NCI-H2081 (cell line): ENCODE measurements at regions not wholly inside any gene's neighbourhood (a gene's known extent, or its start where the extent isn't known, plus 50 kb on each side); places are given as distances from the start of the nearest gene placed in this dataset.
A peak's percentile ranks its signal among the peaks of the same experiment; 100 is the strongest.
"Not testable (repeated sequence)": the region's sequence is repeated elsewhere in the genome, so short reads cannot be mapped to it uniquely, and the experiment has no call there.

Experiments used
- DNase-seq, 2 experiments: peaks; one replicate each; lab custom pipeline; 2025; lab: John Stamatoyannopoulos, UW

DNA sequence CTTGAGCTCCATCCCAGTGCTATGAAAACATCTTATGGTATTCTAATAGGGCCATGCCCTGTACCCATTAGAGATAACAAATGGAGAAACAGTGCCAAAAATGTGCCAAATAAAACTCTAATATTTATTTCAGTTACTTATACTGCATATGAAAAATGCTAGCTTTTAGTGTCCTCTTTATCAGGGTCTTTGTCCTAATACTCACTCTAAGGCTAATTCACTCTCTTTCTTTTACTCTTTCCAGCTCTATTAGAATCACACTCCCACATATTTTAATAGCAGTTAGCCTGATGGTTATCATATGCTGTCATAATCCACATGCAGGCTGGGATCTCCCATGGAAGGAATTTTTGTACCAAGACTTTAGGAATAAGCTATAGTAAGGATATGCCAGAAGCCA, 408.4 kb downstream of the ETV1 start:
- DNase-seq: no peak

DNA sequence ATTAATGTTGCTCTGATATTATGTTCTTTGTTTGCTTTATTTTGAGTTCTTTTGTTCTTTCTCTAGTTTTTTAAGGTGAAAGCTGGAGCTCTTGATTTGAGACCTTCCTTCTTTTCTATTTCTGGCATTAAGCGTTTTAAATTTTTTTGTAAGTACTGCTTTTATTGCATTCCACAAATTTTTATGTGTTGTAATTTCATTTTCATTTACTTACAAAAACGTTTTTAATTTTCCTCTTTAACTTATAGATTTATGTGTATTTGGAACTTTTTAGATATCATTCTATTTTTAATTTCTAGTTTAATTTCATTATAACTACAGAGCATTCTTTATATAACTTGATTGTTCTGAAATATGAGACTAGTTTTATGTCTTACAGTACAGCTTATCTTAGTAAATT, 395.6 kb downstream of the ETV1 start:
- DNase-seq: no peak

DNA sequence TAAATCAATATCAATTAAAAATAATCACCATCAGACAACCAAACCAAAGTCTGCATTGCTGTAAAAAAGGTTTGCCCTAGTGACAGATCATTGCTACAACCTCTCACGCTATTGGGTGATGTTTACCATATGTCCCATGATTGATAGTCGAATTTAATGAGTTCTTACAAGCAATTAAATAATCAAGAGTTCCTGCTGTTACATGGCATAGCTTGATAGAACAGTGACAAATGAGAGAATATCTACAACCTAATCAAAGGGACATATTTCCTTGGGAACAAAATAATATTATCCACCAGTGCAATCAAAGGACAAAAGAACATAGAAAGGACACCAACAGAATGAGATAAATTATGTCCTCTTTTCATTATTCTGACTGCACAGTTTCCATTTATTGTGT, 387.4 kb downstream of the ETV1 start:
- DNase-seq: peak in 1 of 2 experiments; percentile 28

DNA sequence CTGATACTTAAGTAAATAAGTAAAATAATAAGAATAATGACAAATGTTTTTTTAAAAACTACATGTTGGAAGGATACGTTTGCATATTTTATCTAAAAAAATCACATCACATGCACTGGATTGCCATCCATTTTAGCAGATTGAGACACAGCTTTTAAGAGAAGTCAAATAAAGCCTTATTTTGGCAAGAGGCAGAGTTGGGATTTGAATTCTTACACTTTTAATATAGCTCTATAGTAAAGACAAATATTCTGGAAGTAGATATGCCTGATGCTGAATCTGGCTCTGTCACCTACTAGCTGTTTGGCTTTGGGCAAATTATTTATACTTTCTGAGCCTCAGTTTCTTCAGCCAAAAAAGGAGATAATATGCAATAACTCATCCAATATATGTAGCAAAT, 386.4 kb downstream of the ETV1 start:
- DNase-seq: no peak

DNA sequence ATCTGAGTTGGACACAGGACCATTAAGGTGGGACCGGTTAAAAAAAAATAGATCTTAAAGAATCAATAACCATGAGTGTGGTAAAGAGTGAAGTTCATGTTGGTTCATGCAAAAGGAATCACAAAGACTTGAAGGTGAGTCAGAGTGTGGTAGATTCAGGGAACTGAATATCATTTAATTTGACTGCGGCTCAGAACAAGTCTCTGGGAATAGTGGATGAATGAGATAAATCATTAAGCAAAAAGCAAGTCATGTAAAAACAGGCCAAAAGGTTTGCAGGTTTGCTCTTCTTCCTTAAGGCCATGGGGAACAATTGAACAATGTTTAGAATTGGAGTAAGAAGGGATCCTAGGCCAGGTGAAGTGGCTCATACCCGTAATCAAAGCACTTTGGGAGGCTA, 385.8 kb downstream of the ETV1 start:
- DNase-seq: no peak

DNA sequence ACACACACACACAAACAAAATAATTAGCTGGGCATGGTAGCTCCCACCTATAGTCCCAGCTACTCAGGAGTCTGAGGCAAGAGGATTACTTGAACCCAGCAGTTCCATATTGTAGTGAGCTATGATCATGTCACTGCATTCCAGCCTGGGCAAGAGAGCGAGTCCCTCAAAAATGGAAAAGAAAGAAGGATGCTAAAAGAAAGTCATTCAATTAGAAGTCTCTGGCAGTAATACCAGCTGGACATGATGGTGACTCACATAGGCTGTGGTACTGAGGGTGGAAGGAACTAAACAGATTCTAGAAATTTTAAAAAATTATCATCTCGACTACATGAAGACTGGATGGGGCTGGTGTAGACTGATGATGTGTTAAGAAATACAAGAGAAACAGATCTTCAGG, 385.3 kb downstream of the ETV1 start:
- no peak for DNase-seq

DNA sequence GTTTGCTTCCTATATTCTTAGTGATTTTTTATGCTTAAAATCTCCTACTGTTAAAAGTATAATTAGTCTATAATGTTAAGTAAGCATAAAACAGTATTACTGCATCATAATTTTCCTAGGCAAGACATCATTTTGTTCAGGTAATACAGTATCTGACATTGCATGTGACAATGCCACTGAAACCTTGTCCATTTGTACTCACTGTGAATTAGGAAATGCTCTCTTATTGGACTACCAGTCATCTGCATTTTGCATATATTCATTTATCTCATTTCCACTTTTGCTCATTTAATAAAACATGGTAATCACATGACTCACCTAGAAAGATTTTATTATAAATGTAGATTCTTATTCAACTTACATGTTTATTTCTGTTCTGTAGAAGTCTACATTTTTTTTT, 379.1 kb downstream of the ETV1 start:
- DNase-seq: no peak

DNA sequence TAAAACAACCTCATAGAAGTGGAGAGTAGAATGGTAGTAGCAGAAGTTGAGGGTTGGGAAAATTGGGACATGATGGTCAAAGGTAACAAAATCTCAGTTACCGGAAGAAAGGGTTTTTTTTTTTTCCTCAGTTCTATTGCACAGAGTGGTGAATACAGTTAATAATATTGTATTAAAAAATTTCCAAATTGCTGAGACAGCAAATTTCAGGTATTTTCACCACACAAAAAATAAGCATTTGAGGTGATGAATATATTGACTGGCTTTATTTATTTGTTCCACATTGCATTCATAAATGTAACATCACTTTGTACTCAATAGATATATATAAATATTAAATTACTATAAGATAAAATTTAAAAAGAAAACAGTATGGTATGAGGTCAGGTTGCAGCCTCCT, 373.8 kb downstream of the ETV1 start:
- no peak for DNase-seq

DNA sequence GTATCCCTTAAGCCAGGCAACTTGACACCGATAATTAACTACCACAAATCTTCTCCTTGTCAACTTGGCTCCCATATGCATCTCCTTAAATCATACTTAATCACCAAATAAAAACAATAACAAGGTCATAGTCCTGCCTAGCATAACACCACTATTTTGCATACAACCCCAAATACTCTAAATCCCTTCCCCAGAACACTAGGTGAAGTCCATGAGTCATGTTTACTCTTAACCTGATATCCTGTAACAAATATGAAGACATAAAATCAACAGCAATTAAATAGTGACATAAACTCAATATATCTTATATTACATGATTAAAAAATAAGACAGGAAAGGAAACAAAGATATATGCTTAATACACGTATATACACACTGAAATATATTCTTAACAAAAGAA, 362.0 kb downstream of the ETV1 start:
- DNase-seq: no peak

DNA sequence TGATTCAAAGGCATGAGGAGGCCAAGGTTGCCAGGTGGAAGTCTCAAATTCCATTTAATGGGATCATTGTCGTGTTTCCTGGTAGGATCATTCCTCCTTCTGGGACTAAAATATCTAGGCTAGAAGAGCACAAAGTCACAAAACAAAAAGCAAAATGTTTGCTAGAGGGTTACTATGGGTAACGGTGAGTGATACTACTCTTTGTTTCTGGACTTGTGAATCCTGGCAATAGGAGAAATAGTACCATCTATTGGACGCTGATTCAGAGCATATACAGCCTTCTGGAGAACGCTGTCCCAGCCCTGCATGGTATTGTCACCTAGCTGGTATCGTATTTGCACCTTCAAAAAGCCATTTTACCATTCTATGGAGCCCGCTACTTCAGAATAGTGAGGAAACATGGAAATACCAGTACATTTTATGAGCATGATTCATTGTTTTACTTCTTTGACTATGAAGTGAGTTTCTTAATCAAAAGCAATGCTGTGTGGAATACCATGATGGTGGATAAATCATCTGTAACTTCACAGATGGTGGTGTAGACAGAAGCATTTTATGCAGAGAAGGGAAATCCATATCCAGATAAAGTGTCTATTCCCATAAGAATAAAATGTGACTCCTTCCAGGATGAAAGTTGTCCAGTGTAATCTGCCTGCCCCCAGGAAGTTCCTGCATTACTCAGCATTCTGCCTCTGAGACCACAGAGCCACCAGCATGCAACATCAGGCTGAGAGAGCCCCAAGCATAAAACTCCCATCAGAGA, 361.0 kb downstream of the ETV1 start:
- no peak for DNase-seq

DNA sequence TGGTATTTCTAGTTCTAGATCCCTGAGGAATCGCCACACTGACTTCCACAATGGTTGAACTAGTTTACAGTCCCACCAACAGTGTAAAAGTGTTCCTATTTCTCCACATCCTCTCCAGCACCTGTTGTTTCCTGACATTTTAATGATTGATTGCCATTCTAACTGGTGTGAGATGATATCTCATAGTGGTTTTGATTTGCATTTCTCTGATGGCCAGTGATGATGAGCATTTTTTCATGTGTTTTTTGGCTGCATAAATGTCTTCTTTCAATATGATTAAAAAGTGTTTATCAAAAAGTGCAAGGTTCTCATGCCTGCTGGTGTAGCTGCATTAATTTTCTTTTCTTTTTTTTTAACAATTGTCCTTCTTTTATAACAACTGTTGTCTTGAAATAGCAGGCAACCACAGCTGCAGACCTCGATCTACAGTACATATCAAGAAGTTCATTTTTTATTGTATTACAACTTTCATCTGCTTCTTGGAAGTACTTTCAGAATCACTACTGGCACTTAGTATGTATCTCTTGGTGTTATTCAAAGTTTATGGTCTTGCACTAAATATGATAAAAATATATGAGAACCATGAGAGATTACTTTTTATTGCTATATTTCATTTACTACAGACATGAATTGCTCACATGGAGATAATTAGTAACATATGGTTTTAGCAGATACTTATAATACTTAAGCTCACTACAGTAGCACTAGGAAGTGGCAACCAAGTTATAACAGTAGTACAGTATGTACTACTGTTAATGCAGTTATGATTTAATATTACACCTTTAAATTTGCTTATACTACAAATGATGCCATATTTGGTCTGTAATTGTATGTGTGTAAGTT, 358.0 kb downstream of the ETV1 start:
- not testable (repeated sequence) for DNase-seq

DNA sequence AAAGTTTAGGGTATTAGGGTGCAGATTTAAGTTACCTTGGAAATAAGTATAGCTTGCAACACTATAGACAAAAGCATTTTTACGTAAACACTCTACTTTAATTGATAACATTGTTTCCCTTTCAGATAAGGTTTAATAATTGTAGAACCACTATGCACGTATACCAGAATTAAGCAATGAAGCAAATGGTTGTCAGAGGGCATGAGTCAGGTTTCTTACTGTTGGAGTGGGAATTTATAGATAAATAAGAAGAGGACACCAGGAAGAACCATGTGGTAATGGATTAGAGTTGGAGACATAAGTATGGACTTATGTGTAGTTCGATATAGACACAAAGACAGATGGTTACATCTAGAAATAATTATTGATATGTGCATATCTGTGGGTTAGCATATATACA, 355.6 kb downstream of the ETV1 start:
- no peak for DNase-seq

DNA sequence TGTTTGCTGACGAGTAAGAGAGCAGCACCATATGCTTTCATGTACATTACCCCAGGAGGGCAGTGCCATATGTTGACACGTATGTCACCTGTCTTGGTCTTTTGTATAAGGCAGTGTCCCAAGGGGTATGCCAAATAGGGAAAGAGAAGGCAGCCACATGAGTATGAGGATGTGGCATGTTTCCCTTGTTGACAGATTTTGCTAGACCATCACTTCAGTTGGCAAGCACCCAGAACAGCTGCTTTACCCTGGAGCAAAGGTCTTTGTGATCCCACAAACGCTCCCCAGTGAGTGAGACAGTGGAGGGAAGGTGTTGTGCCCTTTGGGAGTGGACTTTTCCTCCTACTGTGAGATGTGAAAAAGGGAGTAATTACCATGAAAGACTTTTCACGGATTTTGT, 350.1 kb downstream of the ETV1 start:
- peak; percentile 94 to 99 for DNase-seq

DNA sequence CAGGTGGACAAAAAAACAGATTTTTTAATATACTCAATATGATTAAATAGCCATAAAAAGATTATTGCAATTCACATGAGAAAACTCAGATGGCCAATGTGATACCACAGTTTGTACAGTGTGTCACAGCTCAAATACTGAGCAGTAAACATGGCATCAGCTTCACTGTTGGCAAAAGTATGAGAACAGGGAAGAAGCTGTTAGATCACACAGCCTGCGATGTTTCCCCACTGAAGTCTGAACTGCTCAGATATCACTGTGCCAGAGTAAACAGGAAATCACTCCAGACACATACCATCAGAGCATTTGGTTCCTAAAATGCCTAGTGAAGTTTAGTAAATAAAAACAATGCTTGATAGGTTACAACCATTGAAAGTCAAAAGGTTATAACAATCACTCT, 347.8 kb downstream of the ETV1 start:
- no peak for DNase-seq

DNA sequence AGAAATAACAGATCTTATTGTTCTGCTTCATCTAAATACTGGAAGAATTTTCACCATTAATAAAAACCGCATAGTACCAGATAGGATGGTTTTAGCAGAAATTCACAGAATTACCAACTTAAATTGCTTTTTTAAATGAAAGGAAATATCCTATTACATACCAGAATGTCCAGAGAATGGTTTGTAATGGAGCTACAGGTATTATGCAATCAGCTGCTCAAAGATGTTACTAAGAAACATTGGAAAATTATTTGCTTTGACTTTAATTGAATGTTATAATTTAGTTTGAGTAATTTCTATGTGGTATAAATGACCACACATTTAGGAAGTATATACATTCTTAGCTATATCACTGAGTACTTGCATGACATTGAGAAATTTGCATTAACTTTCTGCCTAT, 338.3 kb downstream of the ETV1 start:
- DNase-seq: no peak

DNA sequence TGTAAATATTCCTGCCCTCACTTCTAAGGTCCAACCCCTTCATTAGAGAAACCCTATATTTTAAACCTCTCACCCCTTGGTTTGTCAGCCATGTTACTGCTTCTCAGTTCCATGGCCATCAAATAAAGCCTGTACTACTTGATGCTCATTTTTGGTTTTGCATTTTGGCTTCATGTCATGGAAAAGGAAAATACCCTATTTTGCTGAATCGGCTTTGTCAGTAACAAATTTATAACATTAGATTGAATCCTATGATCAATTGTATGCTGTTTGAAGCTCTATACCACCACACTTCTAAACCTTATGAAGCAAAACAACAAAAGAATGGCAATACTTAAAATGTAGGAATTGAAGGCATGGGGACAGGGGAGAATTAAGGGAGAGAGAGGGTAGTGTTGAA, 333.1 kb downstream of the ETV1 start:
- DNase-seq: no peak

DNA sequence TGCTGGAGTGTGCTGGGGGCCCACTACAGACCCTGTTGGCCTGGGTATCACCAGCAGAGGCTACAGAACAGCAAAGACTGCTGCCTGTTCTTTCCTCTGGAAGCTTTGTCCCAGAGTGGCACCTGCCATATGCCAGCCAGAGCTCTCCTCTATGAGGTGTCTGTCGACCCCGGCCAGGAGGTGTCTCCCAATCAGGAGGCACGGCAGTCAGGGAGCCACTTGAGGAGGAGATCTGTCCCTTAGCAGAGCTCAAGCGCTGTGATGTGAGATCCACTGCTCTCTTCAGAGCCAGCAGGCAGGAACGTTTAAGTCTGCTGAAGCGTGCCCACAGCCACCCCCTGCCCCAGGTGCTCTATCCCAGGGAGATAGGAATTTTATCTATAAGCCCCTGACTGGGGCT, 316.2 kb downstream of the ETV1 start:
- no peak for DNase-seq

DNA sequence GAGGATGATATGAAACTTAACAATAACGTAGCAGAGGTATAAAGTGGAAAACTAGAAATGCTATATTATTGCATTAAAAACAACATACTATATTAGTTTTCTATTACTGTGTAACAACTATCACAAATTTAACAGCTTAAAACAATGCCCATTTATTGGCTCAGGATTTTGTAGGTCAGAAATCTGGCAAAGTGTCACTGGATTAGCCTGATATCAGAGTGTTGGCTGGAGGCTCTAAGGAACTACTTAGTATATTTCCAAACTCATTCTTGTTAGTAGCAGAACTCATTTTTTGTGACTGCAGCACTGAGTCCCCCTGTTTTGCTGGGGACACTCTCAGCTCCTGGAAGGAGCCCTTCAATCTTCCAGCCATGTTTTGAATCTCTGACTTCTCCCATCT, 306.8 kb downstream of the ETV1 start:
- DNase-seq: no peak

DNA sequence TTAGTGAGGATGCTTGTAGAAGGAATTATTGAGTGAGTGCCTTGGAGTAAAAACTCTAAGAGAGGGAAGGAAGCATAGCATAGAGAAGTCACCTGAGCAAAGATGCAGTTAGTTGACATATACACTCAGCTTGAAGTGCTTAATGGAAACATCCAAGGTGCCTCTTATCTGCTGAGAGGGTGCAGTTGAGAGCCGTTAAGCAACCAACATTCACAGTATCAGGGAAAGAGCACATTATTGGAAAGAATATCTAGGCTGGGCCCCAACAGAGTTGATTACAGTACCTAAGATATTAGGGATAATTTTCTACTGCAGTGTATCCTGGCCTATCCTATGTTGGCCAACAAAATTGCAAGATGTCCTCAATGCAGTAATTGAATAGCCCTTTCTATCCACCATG, 302.0 kb downstream of the ETV1 start:
- no peak for DNase-seq

DNA sequence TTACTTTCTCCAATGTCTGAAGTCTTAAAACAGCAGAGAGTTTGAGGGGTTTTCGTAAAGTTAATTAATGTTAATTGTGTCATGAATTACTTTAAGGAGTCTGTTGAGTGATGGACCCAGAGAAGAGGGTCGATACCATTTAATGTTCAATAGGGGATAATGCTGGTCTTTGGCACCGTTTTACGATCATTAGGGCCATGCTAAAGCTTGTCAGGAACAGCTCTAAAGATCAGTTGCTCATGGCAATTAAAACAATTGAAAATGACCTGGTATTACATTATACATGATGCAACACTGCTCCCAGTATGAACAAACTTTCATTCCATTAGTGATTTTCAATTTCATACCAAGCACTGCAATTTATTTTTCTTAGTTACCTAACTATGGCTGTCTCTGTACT, 296.9 kb downstream of the ETV1 start:
- no peak for DNase-seq

DNA sequence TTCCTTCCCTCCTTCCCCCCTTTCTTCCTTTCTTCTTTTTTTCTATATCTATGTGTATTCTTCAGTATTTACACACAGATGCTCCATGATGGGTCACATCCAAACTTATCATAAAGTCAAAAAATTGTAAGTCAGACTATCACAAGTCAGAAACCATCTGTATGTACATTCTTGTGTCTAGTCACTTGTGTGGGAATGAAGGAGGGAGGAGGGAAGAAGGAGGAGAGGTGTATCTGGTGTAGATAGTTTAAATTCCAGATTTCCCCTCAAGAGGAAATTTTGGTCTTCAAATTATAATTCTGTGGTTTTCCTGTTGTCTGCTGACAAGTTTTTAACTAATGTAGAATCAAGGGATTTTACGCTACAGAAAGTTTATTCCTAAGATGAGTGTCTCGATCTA, 287.2 kb downstream of the ETV1 start:
- no peak for DNase-seq

DNA sequence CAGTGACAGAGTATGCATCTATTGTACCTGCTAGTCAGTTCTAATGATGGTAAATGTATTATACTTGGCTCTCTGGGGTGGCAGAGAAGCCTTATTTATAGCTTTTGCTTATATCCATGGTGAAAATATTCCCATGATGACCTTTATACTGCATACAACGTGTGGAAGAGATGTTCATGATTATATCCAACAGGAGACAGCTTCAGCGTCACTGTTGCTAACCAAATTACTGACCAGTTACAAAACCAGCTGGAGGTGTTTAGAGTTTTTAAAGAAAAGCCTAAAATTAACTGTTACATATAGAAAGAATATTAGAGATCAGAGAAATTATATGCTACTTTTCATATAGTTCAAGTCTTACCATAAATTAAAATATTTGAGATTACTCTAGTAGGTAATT, 280.8 kb downstream of the ETV1 start:
- DNase-seq: no peak

DNA sequence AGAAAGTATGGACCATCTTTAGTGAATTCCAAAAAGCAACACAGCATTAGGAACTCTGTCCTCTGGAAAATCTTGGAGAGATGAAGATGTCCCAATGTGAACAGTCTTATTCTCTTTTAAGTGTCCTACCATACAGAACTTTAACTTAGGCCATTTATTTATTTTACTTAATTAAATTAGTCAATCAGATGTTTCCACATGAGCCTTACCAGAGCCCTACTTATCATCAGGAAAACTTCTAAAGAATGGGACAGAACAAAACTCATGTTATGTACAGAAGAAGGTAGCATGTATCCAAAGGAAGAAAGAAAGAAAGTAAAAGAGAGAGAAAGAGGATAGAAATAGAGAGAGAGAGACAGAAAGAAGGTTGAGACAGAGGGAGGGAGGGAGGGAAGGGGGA, 276.4 kb downstream of the ETV1 start:
- DNase-seq: no peak

DNA sequence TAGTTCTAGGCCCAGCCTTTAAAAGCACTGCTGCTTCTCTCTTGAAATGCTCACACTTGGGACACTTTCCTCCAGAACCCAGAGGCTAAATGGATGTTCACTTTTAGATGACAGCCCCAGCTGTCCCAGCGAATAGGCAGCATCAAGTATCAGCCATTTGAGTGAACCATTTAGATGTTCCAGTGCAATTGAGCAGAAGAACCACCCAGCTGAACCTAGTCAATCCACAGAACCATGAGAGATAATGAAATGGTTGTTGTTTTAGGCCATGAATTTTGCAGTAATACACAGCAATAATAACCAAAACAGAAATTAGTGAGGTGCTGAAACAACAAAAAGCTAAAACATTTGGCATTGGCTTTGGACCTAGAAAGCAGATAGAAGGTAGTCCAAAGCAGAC, 273.9 kb downstream of the ETV1 start:
- no peak for DNase-seq
